ENCODE measurements at regions not wholly inside any gene's neighbourhood (a gene's known extent, or its start where the extent isn't known, plus 50 kb on each side); places are given as distances from the start of the nearest gene placed in this dataset.

- no peak for TF ChIP-seq CTCF (IDR thresholded peaks at IDR 0.05)
- DNase-seq (ENCODE audit: low spot score), result no peak
- Histone ChIP-seq H3K4me3 (no peak overlapping the region), H3K27ac (no peak overlapping the region)
These were observed 379.5 kb upstream of the SUCLG2 start for GRCh38 chr3:68033867-68034266.

- H3K4me3 ChIP-seq, result no peak overlapping the region
- H3K27ac ChIP-seq, result peak overlapping the region in 1 of 2 donors; percentile 54
- TF ChIP-seq CTCF (IDR thresholded peaks at IDR 0.05), result no peak
- no peak for DNase-seq (ENCODE audit: low spot score)
These were observed 377.8 kb upstream of the SUCLG2 start for GRCh38 chr3:68032209-68032608.

GRCh38 chr3:68025189-68025588 lies 370.8 kb upstream of the SUCLG2 start:
- Histone ChIP-seq H3K27ac (no peak overlapping the region), H3K4me3 (no peak overlapping the region)
- TF ChIP-seq CTCF (IDR thresholded peaks at IDR 0.05), result no peak
- no peak for DNase-seq (ENCODE audit: low spot score)

GRCh38 chr3:68019876-68020275 lies 365.5 kb upstream of the SUCLG2 start:
- Histone ChIP-seq H3K27ac (no peak overlapping the region), H3K4me3 (no peak overlapping the region)
- DNase-seq (ENCODE audit: low spot score), result no peak
- no peak for TF ChIP-seq CTCF (IDR thresholded peaks at IDR 0.05)

- Histone ChIP-seq H3K27ac (no peak overlapping the region), H3K4me3 (no peak overlapping the region)
- TF ChIP-seq CTCF (IDR thresholded peaks at IDR 0.05), result no peak
- no peak for DNase-seq (ENCODE audit: low spot score)
These were observed 363.9 kb upstream of the SUCLG2 start for GRCh38 chr3:68018275-68018674.

GRCh38 chr3:68017069-68017468 lies 362.7 kb upstream of the SUCLG2 start:
- DNase-seq (ENCODE audit: low spot score), result no peak
- no peak overlapping the region for H3K4me3 ChIP-seq
- H3K27ac ChIP-seq, result no peak overlapping the region
- TF ChIP-seq CTCF (IDR thresholded peaks at IDR 0.05), result no peak

GRCh38 chr3:68009900-68010299 lies 355.5 kb upstream of the SUCLG2 start:
- DNase-seq (ENCODE audit: low spot score), result no peak
- no peak for TF ChIP-seq CTCF (IDR thresholded peaks at IDR 0.05)
- Histone ChIP-seq H3K4me3 (no peak overlapping the region), H3K27ac (no peak overlapping the region)
